Astrocyte (in vitro differentiated cells and primary cell): ENCODE measurements at regions not wholly inside any gene's neighbourhood (a gene's known extent, or its start where the extent isn't known, plus 50 kb on each side); places are given as distances from the start of the nearest gene placed in this dataset.

Experiments used
- DNase-seq: peaks from one replicate; pipeline ENCODE4 v3.0.0-alpha.2; 2010; ENCODE audit warnings: low read depth
- FAIRE-seq: peaks from 2 replicates; lab custom pipeline; 2011; peaks lifted over from hg19 to GRCh38; lab: Jason Lieb, UNC
- H2AFZ ChIP-seq: 2 replicates; pipeline ENCODE4 v1.6.0; 2012; ENCODE audit warnings: low read depth, low read length, inconsistent platforms
- H3K27ac ChIP-seq: 2 replicates; pipeline ENCODE4 v1.5.1; 2011; ENCODE audit warnings: low read depth, low read length, inconsistent platforms
- H3K27me3 ChIP-seq: 2 replicates; pipeline ENCODE4 v1.6.0; 2011; ENCODE audit warnings: low read length, inconsistent platforms; ENCODE audit not compliant: insufficient read depth
- H3K36me3 ChIP-seq: 2 replicates; pipeline ENCODE4 v1.5.1; 2011; ENCODE audit warnings: low read length, inconsistent platforms; ENCODE audit not compliant: insufficient read depth
- H3K4me1 ChIP-seq: 2 replicates; pipeline ENCODE4 v1.5.1; 2011; ENCODE audit warnings: low read length, inconsistent platforms; ENCODE audit not compliant: insufficient read depth
- H3K4me2 ChIP-seq: 2 replicates; pipeline ENCODE4 v1.6.0; 2012; ENCODE audit warnings: low read length, inconsistent platforms
- H3K4me3 ChIP-seq: 2 replicates; pipeline ENCODE4 v1.5.1; 2011; ENCODE audit warnings: low read depth, mild to moderate bottlenecking, low read length, inconsistent platforms; ENCODE audit not compliant: insufficient read depth
- H3K79me2 ChIP-seq: 2 replicates; pipeline ENCODE4 v1.6.0; 2012; ENCODE audit warnings: mild to moderate bottlenecking, low read length, inconsistent platforms; ENCODE audit not compliant: insufficient read depth
- H3K9ac ChIP-seq: 2 replicates; pipeline ENCODE4 v1.6.0; 2012; ENCODE audit warnings: mild to moderate bottlenecking, low read length, inconsistent platforms
- H3K9me3 ChIP-seq: 2 replicates; pipeline ENCODE4 v1.5.1; 2012; ENCODE audit warnings: low read depth, mild to moderate bottlenecking, low read length, inconsistent platforms; ENCODE audit not compliant: insufficient read depth
- H4K20me1 ChIP-seq: 2 replicates; pipeline ENCODE4 v1.6.0; 2012; ENCODE audit warnings: low read length, inconsistent platforms; ENCODE audit not compliant: insufficient read depth
- H3K27ac Mint-ChIP-seq: one replicate; pipeline ENCODE4 v1.8.0; 2021; ENCODE audit warnings: mild to moderate bottlenecking, mixed read lengths; ENCODE audit not compliant: unreplicated experiment
- H3K27me3 Mint-ChIP-seq: one replicate; pipeline ENCODE4 v1.8.0; 2021; ENCODE audit warnings: low read depth, mixed read lengths; ENCODE audit not compliant: unreplicated experiment
- H3K36me3 Mint-ChIP-seq: one replicate; pipeline ENCODE4 v1.8.0; 2021; ENCODE audit warnings: low read depth, mixed read lengths; ENCODE audit not compliant: unreplicated experiment
- H3K4me1 Mint-ChIP-seq: one replicate; pipeline ENCODE4 v1.8.0; 2021; ENCODE audit warnings: low read depth, mixed read lengths; ENCODE audit not compliant: unreplicated experiment
- H3K4me3 Mint-ChIP-seq: one replicate; pipeline ENCODE4 v1.8.0; 2021; ENCODE audit warnings: mild to moderate bottlenecking, moderate library complexity, mixed read lengths; ENCODE audit not compliant: unreplicated experiment
- H3K9me3 Mint-ChIP-seq: one replicate; pipeline ENCODE4 v1.8.0; 2021; ENCODE audit warnings: mild to moderate bottlenecking, mixed read lengths; ENCODE audit not compliant: unreplicated experiment
- EZH2 ChIP-seq: IDR thresholded peaks from 2 replicates; pipeline ENCODE4 v1.6.1; 2012; ENCODE audit warnings: mild to moderate bottlenecking, low read length, inconsistent platforms; ENCODE audit not compliant: insufficient read depth
- TF ChIP-seq, protein P1 (sequence below): IDR thresholded peaks from 2 replicates; pipeline ENCODE4 v1.5.1; 2011; ENCODE audit warnings: low read depth, mild to moderate bottlenecking, inconsistent platforms, low read length, moderate library complexity; ENCODE audit not compliant: insufficient read depth

DNA sequence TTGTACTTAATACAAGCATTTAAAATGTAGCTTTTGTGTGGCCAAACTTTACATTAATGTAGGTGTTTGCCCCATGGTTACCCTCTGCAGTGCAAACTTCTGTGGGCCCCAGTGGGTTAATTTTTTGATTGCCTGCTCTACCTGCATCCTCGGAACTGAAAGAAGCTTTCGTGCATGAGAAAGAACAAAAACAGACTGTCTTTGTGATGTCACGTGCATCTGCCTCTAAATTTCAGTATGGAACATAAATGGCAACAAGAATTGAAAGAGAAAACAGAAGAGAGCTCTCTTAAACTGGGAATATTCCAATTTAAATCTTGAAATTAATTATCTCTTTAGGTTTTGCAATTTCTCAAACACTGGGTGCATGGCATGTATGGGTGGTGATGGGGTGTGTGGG is 182.4 kb upstream of the LCORL start:
- Mint-ChIP-seq H3K36me3 (no peaks in the 10 kb centered on the region), H3K9me3 (no peaks in the 10 kb centered on the region), H3K4me1 (no peaks in the 10 kb centered on the region), H3K4me3 (no peak overlapping the region), H3K27me3 (no peaks in the 10 kb centered on the region), H3K27ac (no peak overlapping the region)
- FAIRE-seq (no peak), DNase-seq (no peak)
- Histone ChIP-seq H3K27ac (no peak overlapping the region), H3K4me1 (no peaks in the 10 kb centered on the region), H3K27me3 (no peaks in the 10 kb centered on the region), H3K79me2 (no peaks in the 10 kb centered on the region), H3K9me3 (no peaks in the 10 kb centered on the region), H3K36me3 (no peaks in the 10 kb centered on the region), H2AFZ (no peak overlapping the region), H3K9ac (no peak overlapping the region), H4K20me1 (no peaks in the 10 kb centered on the region), H3K4me2 (no peak overlapping the region), H3K4me3 (no peak overlapping the region)
- TF ChIP-seq, protein P1, sequence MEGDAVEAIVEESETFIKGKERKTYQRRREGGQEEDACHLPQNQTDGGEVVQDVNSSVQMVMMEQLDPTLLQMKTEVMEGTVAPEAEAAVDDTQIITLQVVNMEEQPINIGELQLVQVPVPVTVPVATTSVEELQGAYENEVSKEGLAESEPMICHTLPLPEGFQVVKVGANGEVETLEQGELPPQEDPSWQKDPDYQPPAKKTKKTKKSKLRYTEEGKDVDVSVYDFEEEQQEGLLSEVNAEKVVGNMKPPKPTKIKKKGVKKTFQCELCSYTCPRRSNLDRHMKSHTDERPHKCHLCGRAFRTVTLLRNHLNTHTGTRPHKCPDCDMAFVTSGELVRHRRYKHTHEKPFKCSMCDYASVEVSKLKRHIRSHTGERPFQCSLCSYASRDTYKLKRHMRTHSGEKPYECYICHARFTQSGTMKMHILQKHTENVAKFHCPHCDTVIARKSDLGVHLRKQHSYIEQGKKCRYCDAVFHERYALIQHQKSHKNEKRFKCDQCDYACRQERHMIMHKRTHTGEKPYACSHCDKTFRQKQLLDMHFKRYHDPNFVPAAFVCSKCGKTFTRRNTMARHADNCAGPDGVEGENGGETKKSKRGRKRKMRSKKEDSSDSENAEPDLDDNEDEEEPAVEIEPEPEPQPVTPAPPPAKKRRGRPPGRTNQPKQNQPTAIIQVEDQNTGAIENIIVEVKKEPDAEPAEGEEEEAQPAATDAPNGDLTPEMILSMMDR: no peak
- no peak for TF ChIP-seq EZH2

DNA sequence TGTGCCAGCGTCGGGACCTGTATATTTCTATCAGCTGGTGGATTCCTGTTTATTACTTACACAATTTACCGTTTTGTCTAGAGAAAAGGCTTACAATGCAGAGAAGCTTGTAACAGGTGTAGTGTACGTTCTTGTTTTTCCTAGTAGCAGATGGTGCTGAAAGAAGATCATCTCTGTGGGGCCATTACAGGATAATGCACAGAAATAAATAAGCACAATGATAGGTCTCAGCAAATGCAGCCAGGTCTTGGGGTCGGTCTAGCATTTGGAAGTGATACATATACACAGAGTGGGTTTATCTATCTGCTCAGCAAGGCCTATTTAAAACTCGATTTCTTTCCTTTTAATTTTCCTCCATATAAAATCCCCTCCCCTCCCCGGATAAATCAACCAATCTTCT is 180.9 kb upstream of the LCORL start:
- Histone ChIP-seq H3K9me3 (no peaks in the 10 kb centered on the region), H3K4me2 (no peak overlapping the region), H3K79me2 (no peaks in the 10 kb centered on the region), H3K27ac (no peak overlapping the region), H2AFZ (no peak overlapping the region), H3K4me1 (no peaks in the 10 kb centered on the region), H3K9ac (no peak overlapping the region), H4K20me1 (no peaks in the 10 kb centered on the region), H3K27me3 (no peaks in the 10 kb centered on the region), H3K4me3 (no peak overlapping the region), H3K36me3 (no peaks in the 10 kb centered on the region)
- DNase-seq: no peak
- Mint-ChIP-seq H3K27ac (no peak overlapping the region), H3K9me3 (no peaks in the 10 kb centered on the region), H3K4me1 (no peaks in the 10 kb centered on the region), H3K27me3 (no peaks in the 10 kb centered on the region), H3K4me3 (no peak overlapping the region), H3K36me3 (no peaks in the 10 kb centered on the region)
- no peak for TF ChIP-seq EZH2
- TF ChIP-seq, protein P1: no peak
- FAIRE-seq: no peak

DNA sequence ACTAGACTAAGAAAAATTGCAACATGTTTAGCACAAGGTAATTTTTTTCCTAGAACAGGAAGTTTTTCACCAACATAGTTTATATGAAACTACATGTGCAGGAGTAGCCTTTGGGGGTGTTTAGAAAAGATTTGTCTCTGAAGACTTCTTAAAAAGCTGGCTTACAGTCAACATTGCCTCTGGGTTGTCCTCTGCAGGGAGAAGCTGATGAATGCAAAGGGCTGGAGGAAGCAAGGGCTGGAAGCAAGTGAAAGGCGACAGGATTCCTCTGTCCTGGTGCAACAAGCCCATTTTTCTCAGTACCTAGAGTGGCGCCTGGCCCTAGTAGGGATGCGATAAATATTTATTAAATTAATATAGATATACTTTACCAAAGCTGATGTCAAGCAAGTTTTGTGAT is 180.3 kb upstream of the LCORL start:
- Mint-ChIP-seq H3K27ac (no peak overlapping the region), H3K9me3 (no peaks in the 10 kb centered on the region), H3K4me1 (no peaks in the 10 kb centered on the region), H3K4me3 (no peak overlapping the region), H3K36me3 (no peaks in the 10 kb centered on the region), H3K27me3 (no peaks in the 10 kb centered on the region)
- FAIRE-seq (no peak), DNase-seq (no peak)
- Histone ChIP-seq H3K4me2 (no peak overlapping the region), H3K36me3 (no peaks in the 10 kb centered on the region), H3K27me3 (no peaks in the 10 kb centered on the region), H3K27ac (no peak overlapping the region), H3K9me3 (no peaks in the 10 kb centered on the region), H3K9ac (no peak overlapping the region), H3K4me3 (no peak overlapping the region), H3K79me2 (no peaks in the 10 kb centered on the region), H2AFZ (no peak overlapping the region), H3K4me1 (no peaks in the 10 kb centered on the region), H4K20me1 (no peaks in the 10 kb centered on the region)
- TF ChIP-seq, protein P1: no peak
- no peak for TF ChIP-seq EZH2
